Parathyroid adenoma (tissue), 2 donors: ENCODE measurements at regions not wholly inside any gene's neighbourhood (a gene's known extent, or its start where the extent isn't known, plus 50 kb on each side); places are given as distances from the start of the nearest gene placed in this dataset.

Experiments
- H2AFZ ChIP-seq: fragments of 300-600 bp; sonication (generic); one replicate; pipeline ENCODE4 v1.7.0; 2017; ENCODE audit warnings: antibody characterized with exemption, mild to moderate bottlenecking
- H3K27ac ChIP-seq: fragments of 300-600 bp; sonication (generic); one replicate; pipeline ENCODE4 v1.7.0; 2017
- H3K27me3 ChIP-seq: fragments of 300-600 bp; sonication (generic); one replicate; pipeline ENCODE4 v1.7.0; 2017; ENCODE audit warnings: low read length; ENCODE audit not compliant: control insufficient read depth, insufficient read depth
- H3K36me3 ChIP-seq: fragments of 300-600 bp; sonication (generic); one replicate; pipeline ENCODE4 v1.7.0; 2017; ENCODE audit warnings: low read length; ENCODE audit not compliant: control insufficient read depth, insufficient read depth
- H3K4me1 ChIP-seq: fragments of 300-600 bp; sonication (generic); one replicate; pipeline ENCODE4 v1.7.0; 2017; ENCODE audit warnings: control low read depth
- H3K4me2 ChIP-seq: fragments of 300-600 bp; sonication (generic); one replicate; pipeline ENCODE4 v1.7.0; 2017; ENCODE audit warnings: low read length
- H3K4me3 ChIP-seq: fragments of 300-600 bp; sonication (generic); one replicate; pipeline ENCODE4 v1.7.0; 2017; ENCODE audit warnings: low read depth, low read length
- H3K79me2 ChIP-seq: fragments of 300-600 bp; sonication (generic); one replicate; pipeline ENCODE4 v1.7.0; 2017; ENCODE audit warnings: control low read depth
- H3K9ac ChIP-seq: fragments of 300-600 bp; sonication (generic); one replicate; pipeline ENCODE4 v1.7.0; 2017; ENCODE audit warnings: mild to moderate bottlenecking
- H3K9me3 ChIP-seq: fragments of 300-600 bp; sonication (generic); one replicate; pipeline ENCODE4 v1.7.0; 2017; ENCODE audit warnings: low read length; ENCODE audit not compliant: control insufficient read depth
- CTCF ChIP-seq: fragments of 300-600 bp; sonication (generic); IDR thresholded peaks from one replicate; pipeline ENCODE4 v1.7.0; 2017; ENCODE audit warnings: antibody characterized with exemption, mild to moderate bottlenecking
- donor health status: primary hyperparathyroidism.

GRCh38 chr11:104301776-104302175 lies 137.8 kb upstream of the PDGFD start:
- Histone ChIP-seq H3K4me3 (no peak overlapping the region), H3K9me3 (no peaks in the 10 kb centered on the region), H3K79me2 (no peaks in the 10 kb centered on the region), H2AFZ (no peak overlapping the region), H3K4me2 (no peak overlapping the region), H3K9ac (no peak overlapping the region), H3K27me3 (no peaks in the 10 kb centered on the region), H3K27ac (no peak overlapping the region), H3K4me1 (no peaks in the 10 kb centered on the region), H3K36me3 (no peaks in the 10 kb centered on the region)
- TF ChIP-seq CTCF: no peak

- no peaks in the 10 kb centered on the region for H3K79me2 ChIP-seq
- no peak overlapping the region for H3K4me3 ChIP-seq
- no peaks in the 10 kb centered on the region for H3K27me3 ChIP-seq
- H3K4me1 ChIP-seq: no peaks in the 10 kb centered on the region
- H2AFZ ChIP-seq: no peak overlapping the region
- H3K9me3 ChIP-seq: no peaks in the 10 kb centered on the region
- no peak overlapping the region for H3K4me2 ChIP-seq
- H3K27ac ChIP-seq: no peak overlapping the region
- TF ChIP-seq CTCF: no peak
- no peak overlapping the region for H3K9ac ChIP-seq
- H3K36me3 ChIP-seq: no peaks in the 10 kb centered on the region
Observed at GRCh38 chr11:104291646-104292045, 127.7 kb upstream of the PDGFD start.

GRCh38 chr11:104286129-104286528 lies 122.2 kb upstream of the PDGFD start:
- H3K27me3 ChIP-seq: no peaks in the 10 kb centered on the region
- TF ChIP-seq CTCF: no peak

GRCh38 chr11:104279587-104279986 lies 115.6 kb upstream of the PDGFD start:
- no peak overlapping the region for H3K4me3 ChIP-seq
- no peaks in the 10 kb centered on the region for H3K79me2 ChIP-seq
- no peaks in the 10 kb centered on the region for H3K4me1 ChIP-seq
- no peak for TF ChIP-seq CTCF
- H3K27ac ChIP-seq: no peak overlapping the region
- no peak overlapping the region for H3K4me2 ChIP-seq
- no peaks in the 10 kb centered on the region for H3K9me3 ChIP-seq
- H3K27me3 ChIP-seq: no peaks in the 10 kb centered on the region
- H3K9ac ChIP-seq: no peak overlapping the region
- no peaks in the 10 kb centered on the region for H3K36me3 ChIP-seq
- H2AFZ ChIP-seq: no peak overlapping the region

More at GRCh38 chr11:104286129-104286528, 122.2 kb upstream of the PDGFD start:
- H3K4me2 ChIP-seq: no peak overlapping the region
- no peaks in the 10 kb centered on the region for H3K4me1 ChIP-seq
- no peak overlapping the region for H2AFZ ChIP-seq
- no peak overlapping the region for H3K27ac ChIP-seq
- no peaks in the 10 kb centered on the region for H3K9me3 ChIP-seq
- H3K4me3 ChIP-seq: no peak overlapping the region
- no peaks in the 10 kb centered on the region for H3K79me2 ChIP-seq
- H3K36me3 ChIP-seq: no peaks in the 10 kb centered on the region
- H3K9ac ChIP-seq: no peak overlapping the region

GRCh38 chr11:104275992-104276391 lies 112.0 kb upstream of the PDGFD start:
- Histone ChIP-seq H3K27me3 (no peaks in the 10 kb centered on the region), H3K9ac (no peak overlapping the region), H3K79me2 (no peaks in the 10 kb centered on the region), H3K27ac (no peak overlapping the region), H3K4me1 (no peaks in the 10 kb centered on the region), H3K36me3 (no peaks in the 10 kb centered on the region), H3K4me3 (no peak overlapping the region), H3K9me3 (no peaks in the 10 kb centered on the region), H2AFZ (no peak overlapping the region), H3K4me2 (no peak overlapping the region)
- no peak for TF ChIP-seq CTCF
